ENCODE measurements at regions not wholly inside any gene's neighbourhood (a gene's known extent, or its start where the extent isn't known, plus 50 kb on each side); places are given as distances from the start of the nearest gene placed in this dataset.

GRCh38 chr1:221635305-221635704 is 106.6 kb downstream of the DUSP10 start:
- TF ChIP-seq CTCF (conservative IDR thresholded peaks at IDR 0.05; ENCODE audit: low read length), result no peak
- TF ChIP-seq EZH2phosphoT487 (IDR thresholded peaks at IDR 0.05; ENCODE audit: borderline replicate concordance, low read depth, low read length), result no peak
